ENCODE measurements at regions not wholly inside any gene's neighbourhood (a gene's known extent, or its start where the extent isn't known, plus 50 kb on each side); places are given as distances from the start of the nearest gene placed in this dataset.
A peak's percentile ranks its signal among the peaks of the same experiment; 100 is the strongest.

DNA sequence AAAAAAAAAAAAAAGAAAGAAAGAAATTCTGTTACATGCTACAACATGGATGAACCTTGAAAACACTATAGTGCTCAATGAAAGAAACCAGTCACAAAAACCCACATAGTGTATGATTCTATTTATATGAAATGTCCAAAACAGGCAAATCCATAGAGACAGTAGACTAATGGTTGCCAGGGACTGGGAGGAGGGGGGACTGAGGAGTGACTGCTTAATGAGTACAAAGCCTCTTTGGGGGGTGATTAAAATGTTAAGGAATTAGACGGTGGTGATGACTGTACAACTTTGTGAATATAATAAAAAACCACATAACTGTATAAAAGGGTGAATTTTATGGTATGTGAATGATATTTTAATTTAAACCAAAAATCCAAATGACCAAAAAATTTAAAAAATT lies 116.0 kb upstream of the GUCA2B start:
- no peak for DNase-seq
- Mint-ChIP-seq H3K27me3 (peaks cover 0 to 22% (median 0%) of the 10 kb centered on the region in 5 donors), H3K27ac (no peak overlapping the region), H3K4me3 (no peak overlapping the region), H3K4me1 (peaks cover 14 to 34% (median 29%) of the 10 kb centered on the region in 7 donors), H3K36me3 (peaks cover 0 to 2% (median 0%) of the 10 kb centered on the region in 5 donors), H3K9me3 (peaks cover 0 to 1% (median 0%) of the 10 kb centered on the region in 11 donors)
- Histone ChIP-seq H3K27ac (ENCODE audit: low read depth, low read length) (no peak overlapping the region), H3K27me3 (ENCODE audit: control insufficient read depth in 2 of 2, insufficient read depth in 2 of 2, low read length in 2 of 2) (no peaks in the 10 kb centered on the region), H3K36me3 (ENCODE audit: control insufficient read depth in 2 of 3, insufficient read depth in 3 of 3, low read length in 3 of 3) (peaks cover 0 to 3% (median 0%) of the 10 kb centered on the region in 3 experiments), H3K9me3 (ENCODE audit: control insufficient read depth in 2 of 3, low read length in 3 of 3) (no peaks in the 10 kb centered on the region), H3K4me3 (ENCODE audit: low read length) (no peak overlapping the region), H3K4me1 (ENCODE audit: control insufficient read depth in 2 of 2, insufficient read depth in 2 of 2, low read length in 2 of 2) (peaks cover 15 to 31% of the 10 kb centered on the region in 2 donors)
- ChIA-PET CTCF (no interaction called here), POLR2A (no interaction called here)
- no peak for ATAC-seq
- intact Hi-C loops (cut with micrococcal nuclease): loop anchor here (2.0 to 10.0 kb wide), 6 partner anchors 135 to 1174 kb away; partner anchors contain the start of genes CITED4 (in 1 of the 2), SLC2A1 (in 1 of the 2) and ZNF691 (in 1 of the 2)

DNA sequence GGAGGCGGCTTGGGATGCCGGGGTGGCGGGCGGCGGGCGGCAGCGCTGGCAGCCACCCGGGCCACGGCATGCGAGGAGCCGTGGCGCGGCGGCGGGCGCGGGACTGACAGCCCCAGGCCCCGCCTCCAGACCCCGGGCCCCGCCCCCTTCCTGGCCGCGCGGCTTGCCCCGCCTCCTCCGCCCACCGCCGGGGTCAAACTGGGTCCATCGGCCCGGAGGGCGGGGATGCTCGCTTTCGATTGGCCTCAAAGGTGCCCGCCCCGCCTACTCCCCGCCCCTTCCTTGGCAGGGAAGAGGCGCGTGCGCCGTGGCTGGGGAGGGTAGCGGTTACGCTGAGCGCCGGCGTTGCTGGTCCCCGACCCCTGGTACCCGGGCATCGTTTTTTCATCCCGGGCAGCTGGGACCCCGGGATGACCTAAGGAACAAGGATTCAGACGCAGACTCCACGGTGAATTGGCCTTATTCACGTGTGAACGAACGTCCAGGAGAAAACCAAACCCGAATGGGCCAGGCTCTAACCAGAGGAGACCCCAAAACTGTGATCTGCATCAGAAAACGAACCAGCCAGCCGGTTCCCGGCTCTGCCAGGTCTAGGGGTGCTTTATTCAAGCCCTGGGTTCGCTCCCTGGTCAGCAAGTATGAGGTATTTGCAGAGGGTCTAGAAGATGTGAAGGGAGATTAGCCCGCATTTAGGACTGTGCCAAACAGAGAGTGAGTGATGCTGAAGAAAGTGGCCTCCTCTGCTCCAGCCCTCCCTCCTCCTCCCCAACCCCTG lies 117.2 kb upstream of the GUCA2B start:
- Histone ChIP-seq H3K9me3 (ENCODE audit: control insufficient read depth in 2 of 3, low read length in 3 of 3) (no peaks in the 10 kb centered on the region), H3K4me3 (ENCODE audit: low read length) (peak overlapping the region; percentile 72), H3K36me3 (ENCODE audit: control insufficient read depth in 2 of 3, insufficient read depth in 3 of 3, low read length in 3 of 3) (peaks cover 0 to 3% (median 0%) of the 10 kb centered on the region in 3 experiments), H3K4me1 (ENCODE audit: control insufficient read depth in 2 of 2, insufficient read depth in 2 of 2, low read length in 2 of 2) (peaks cover 25 to 43% of the 10 kb centered on the region in 2 donors), H3K27me3 (ENCODE audit: control insufficient read depth in 2 of 2, insufficient read depth in 2 of 2, low read length in 2 of 2) (no peaks in the 10 kb centered on the region), H3K27ac (ENCODE audit: low read depth, low read length) (peak overlapping the region; percentile 74)
- peaks cover 0 to 3% (median 0%) of the 10 kb centered on the region in 11 donors for H3K9me3 Mint-ChIP-seq
- H3K36me3 Mint-ChIP-seq: peaks cover 0 to 2% (median 0%) of the 10 kb centered on the region in 5 donors
- peak overlapping the region in 5 of 9 donors; percentile 37 to 82 (median 65) for H3K27ac Mint-ChIP-seq
- H3K4me3 Mint-ChIP-seq: peak overlapping the region in 9 of 10 donors; percentile 74 to 88 (median 84)
- DNase-seq (peak; percentile 92 to 100 (median 96)), ATAC-seq (peak; percentile 98)
- H3K27me3 Mint-ChIP-seq: peaks cover 0 to 20% (median 0%) of the 10 kb centered on the region in 5 donors
- peaks cover 23 to 45% (median 39%) of the 10 kb centered on the region in 7 donors for H3K4me1 Mint-ChIP-seq
- intact Hi-C loops (cut with micrococcal nuclease): loop anchor here (1.0 to 10.0 kb wide), 18 partner anchors 117 to 1173 kb away; partner anchors contain the start of genes CITED4 (in 1 of the 2), FOXJ3 (in 1 of the 2), FOXO6 (in 1 of the 2) and HIVEP3 (in 1 of the 2)
- ChIA-PET POLR2A (interaction anchor here (1.0 to 1.6 kb wide), 4 partner anchors 116 to 144 kb away, joined by 3 to 8 read pairs (median 4); no protein-coding TSS in a partner anchor), CTCF (no interaction called here)

DNA sequence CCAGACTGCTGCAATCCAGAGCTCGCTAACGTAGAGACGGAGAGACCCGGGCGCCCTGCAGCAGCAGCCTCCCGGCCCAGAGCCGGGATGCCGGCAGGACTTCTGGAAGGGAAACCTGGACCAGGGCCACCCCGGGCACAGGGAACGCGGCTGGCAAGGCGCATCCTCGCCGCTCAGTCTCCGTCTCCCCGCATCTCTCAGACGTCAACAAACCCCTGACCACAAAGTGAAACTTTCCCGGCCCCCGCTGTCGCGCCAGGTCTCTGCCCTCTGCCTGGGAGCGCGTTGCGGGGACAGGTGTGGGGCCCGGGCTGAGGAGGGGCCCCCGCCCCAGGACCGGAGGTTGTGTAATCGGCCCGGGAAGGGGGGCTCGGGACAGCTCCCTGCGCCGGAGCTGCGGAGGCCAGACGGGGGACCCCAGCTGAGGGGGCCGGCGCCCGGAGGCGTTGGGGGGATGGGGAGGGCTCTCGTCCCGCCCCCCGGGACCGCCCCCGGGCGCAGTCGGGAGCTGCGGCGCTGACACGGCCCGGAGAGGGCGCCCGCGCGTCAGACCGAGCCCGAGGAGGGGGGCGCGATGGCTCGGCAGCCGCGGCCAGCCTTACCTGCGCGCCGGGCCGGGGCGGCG lies 116.6 kb upstream of the HIVEP3 start:
- peaks cover 0 to 3% (median 0%) of the 10 kb centered on the region in 5 donors for H3K36me3 Mint-ChIP-seq
- DNase-seq: peak in 1 of 9 donors; percentile 57
- peaks cover 25 to 52% (median 46%) of the 10 kb centered on the region in 7 donors for H3K4me1 Mint-ChIP-seq
- peaks cover 0 to 3% (median 0%) of the 10 kb centered on the region in 3 experiments for H3K36me3 ChIP-seq (ENCODE audit: control insufficient read depth in 2 of 3, insufficient read depth in 3 of 3, low read length in 3 of 3)
- intact Hi-C loops (cut with micrococcal nuclease): loop anchor here (1.0 to 10.0 kb wide), 15 partner anchors 116 to 919 kb away; partner anchors contain the start of genes FOXJ3 (in 1 of the 2), FOXO6 (in 1 of the 2), HIVEP3 (in 1 of the 2) and SLC2A1 (in 1 of the 2)
- no peaks in the 10 kb centered on the region for H3K27me3 ChIP-seq (ENCODE audit: control insufficient read depth in 2 of 2, insufficient read depth in 2 of 2, low read length in 2 of 2)
- ChIA-PET CTCF (interaction anchor here (0.6 kb wide), 1 partner anchor 216 kb away, joined by 3 read pairs; no protein-coding TSS in a partner anchor), POLR2A (interaction anchor here (1.0 to 1.6 kb wide), 4 partner anchors 116 to 143 kb away, joined by 3 to 8 read pairs (median 4); no protein-coding TSS in a partner anchor)
- H3K27me3 Mint-ChIP-seq: peaks cover 0 to 20% (median 0%) of the 10 kb centered on the region in 5 donors
- peak overlapping the region in 9 of 10 donors; percentile 88 to 97 (median 90) for H3K4me3 Mint-ChIP-seq
- H3K4me1 ChIP-seq (ENCODE audit: control insufficient read depth in 2 of 2, insufficient read depth in 2 of 2, low read length in 2 of 2): peaks cover 26 to 46% of the 10 kb centered on the region in 2 donors
- peak overlapping the region; percentile 6 to 93 (median 84) for H3K27ac Mint-ChIP-seq
- peak overlapping the region; percentile 74 for H3K27ac ChIP-seq (ENCODE audit: low read depth, low read length)
- ATAC-seq: peak; percentile 80
- peak overlapping the region; percentile 61 for H3K4me3 ChIP-seq (ENCODE audit: low read length)
- H3K9me3 Mint-ChIP-seq: peaks cover 0 to 3% (median 0%) of the 10 kb centered on the region in 11 donors
- no peaks in the 10 kb centered on the region for H3K9me3 ChIP-seq (ENCODE audit: control insufficient read depth in 2 of 3, low read length in 3 of 3)

DNA sequence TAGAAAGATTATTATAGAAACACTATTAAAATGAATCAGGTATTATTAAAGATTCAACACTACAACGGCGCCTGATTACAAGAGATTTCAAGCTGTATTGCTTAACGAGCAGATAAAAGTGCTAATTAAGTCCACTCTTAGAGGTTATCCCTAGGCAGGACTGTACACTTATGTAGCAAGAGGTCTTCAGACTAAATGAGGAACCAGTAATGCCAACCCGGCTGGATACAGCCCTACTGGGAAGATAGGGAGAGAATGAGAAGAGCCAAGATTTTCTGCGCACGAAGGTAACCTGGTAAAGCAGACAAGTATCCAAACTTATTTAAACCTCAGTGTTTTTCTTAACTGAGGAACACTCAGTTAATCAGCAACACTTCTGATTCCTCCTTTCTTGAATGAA lies 115.7 kb upstream of the HIVEP3 start:
- Mint-ChIP-seq H3K4me3 (peak overlapping the region in 9 of 10 donors; percentile 88 to 97 (median 90)), H3K27ac (peak overlapping the region in 8 of 9 donors; percentile 16 to 93 (median 80)), H3K27me3 (peaks cover 0 to 20% (median 0%) of the 10 kb centered on the region in 5 donors), H3K9me3 (peaks cover 0 to 4% (median 0%) of the 10 kb centered on the region in 11 donors), H3K4me1 (peaks cover 25 to 56% (median 49%) of the 10 kb centered on the region in 7 donors), H3K36me3 (peaks cover 0 to 6% (median 0%) of the 10 kb centered on the region in 5 donors)
- DNase-seq (no peak), ATAC-seq (no peak)
- intact Hi-C loops (cut with micrococcal nuclease): loop anchor here (2.0 to 10.0 kb wide), 7 partner anchors 144 to 920 kb away; partner anchors contain the start of genes FOXO6 (in 1 of the 2), SLC2A1 (in 1 of the 2) and ZNF691 (in 1 of the 2)
- ChIA-PET CTCF (no interaction called here), POLR2A (interaction anchor here (1.2 to 1.6 kb wide), 4 partner anchors 115 to 143 kb away, joined by 3 to 8 read pairs (median 4); no protein-coding TSS in a partner anchor)
- no peak overlapping the region for H3K27ac ChIP-seq (ENCODE audit: low read depth, low read length)
- H3K36me3 ChIP-seq (ENCODE audit: control insufficient read depth in 2 of 3, insufficient read depth in 3 of 3, low read length in 3 of 3): peaks cover 0 to 3% (median 0%) of the 10 kb centered on the region in 3 experiments
- H3K4me3 ChIP-seq (ENCODE audit: low read length): peak overlapping the region; percentile 61
- no peaks in the 10 kb centered on the region for H3K9me3 ChIP-seq (ENCODE audit: control insufficient read depth in 2 of 3, low read length in 3 of 3)
- peaks cover 26 to 46% of the 10 kb centered on the region in 2 donors for H3K4me1 ChIP-seq (ENCODE audit: control insufficient read depth in 2 of 2, insufficient read depth in 2 of 2, low read length in 2 of 2)
- no peaks in the 10 kb centered on the region for H3K27me3 ChIP-seq (ENCODE audit: control insufficient read depth in 2 of 2, insufficient read depth in 2 of 2, low read length in 2 of 2)

DNA sequence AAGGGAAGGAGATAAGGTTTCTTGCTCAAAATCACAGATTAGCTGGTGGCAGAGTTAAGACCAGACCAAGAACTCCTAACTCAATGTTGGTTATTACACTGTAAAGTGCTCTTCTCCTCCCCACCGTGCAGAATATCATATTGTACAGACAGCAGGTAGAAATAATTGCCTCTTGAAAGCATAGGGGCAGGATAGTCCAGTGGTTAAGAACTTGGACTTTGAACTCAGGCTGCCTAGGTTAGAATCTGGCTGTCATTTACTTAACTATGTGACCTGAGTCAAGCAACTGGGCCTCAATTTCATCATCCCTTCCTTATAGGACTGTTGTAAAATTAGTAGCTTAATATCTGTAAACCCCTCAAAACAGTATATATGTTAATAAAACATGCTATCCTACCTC lies 114.9 kb upstream of the HIVEP3 start:
- Histone ChIP-seq H3K27me3 (ENCODE audit: control insufficient read depth in 2 of 2, insufficient read depth in 2 of 2, low read length in 2 of 2) (no peaks in the 10 kb centered on the region), H3K36me3 (ENCODE audit: control insufficient read depth in 2 of 3, insufficient read depth in 3 of 3, low read length in 3 of 3) (peaks cover 0 to 3% (median 0%) of the 10 kb centered on the region in 3 experiments), H3K27ac (ENCODE audit: low read depth, low read length) (no peak overlapping the region), H3K9me3 (ENCODE audit: control insufficient read depth in 2 of 3, low read length in 3 of 3) (no peaks in the 10 kb centered on the region), H3K4me3 (ENCODE audit: low read length) (no peak overlapping the region), H3K4me1 (ENCODE audit: control insufficient read depth in 2 of 2, insufficient read depth in 2 of 2, low read length in 2 of 2) (peaks cover 26 to 46% of the 10 kb centered on the region in 2 donors)
- ATAC-seq (no peak), DNase-seq (no peak)
- Mint-ChIP-seq H3K9me3 (peaks cover 0 to 4% (median 0%) of the 10 kb centered on the region in 11 donors), H3K4me1 (peaks cover 25 to 56% (median 49%) of the 10 kb centered on the region in 7 donors), H3K27me3 (peaks cover 0 to 20% (median 0%) of the 10 kb centered on the region in 5 donors), H3K36me3 (peaks cover 0 to 6% (median 0%) of the 10 kb centered on the region in 5 donors), H3K4me3 (peak overlapping the region in 4 of 10 donors; percentile 4 to 48 (median 25)), H3K27ac (no peak overlapping the region)
- POLR2A ChIA-PET: interaction anchor here (1.2 kb wide), 1 partner anchor 134 kb away, joined by 3 read pairs; no protein-coding TSS in a partner anchor
- intact Hi-C loops (cut with micrococcal nuclease): loop anchor here (2.0 to 10.0 kb wide), 7 partner anchors 143 to 921 kb away; partner anchors contain the start of genes FOXO6 (in 1 of the 2), SLC2A1 (in 1 of the 2) and ZNF691 (in 1 of the 2)
- CTCF ChIA-PET: no interaction called here

Measured in naive thymus-derived CD4-positive, alpha-beta T cell (primary cell).